GM21526 (cell line): ENCODE measurements at regions not wholly inside any gene's neighbourhood (a gene's known extent, or its start where the extent isn't known, plus 50 kb on each side); places are given as distances from the start of the nearest gene placed in this dataset.

Experiments
- ATAC-seq: cut with Tn5 transposase; IDR thresholded peaks from one replicate; pipeline ENCODE4 v1.9.1; 2021; ENCODE audit warnings: moderate library complexity; ENCODE audit not compliant: unreplicated experiment, low FRiP score

- no peak for ATAC-seq
Observed at GRCh38 chr6:104010897-104011296, 848.8 kb downstream of the HACE1 start.

DNA sequence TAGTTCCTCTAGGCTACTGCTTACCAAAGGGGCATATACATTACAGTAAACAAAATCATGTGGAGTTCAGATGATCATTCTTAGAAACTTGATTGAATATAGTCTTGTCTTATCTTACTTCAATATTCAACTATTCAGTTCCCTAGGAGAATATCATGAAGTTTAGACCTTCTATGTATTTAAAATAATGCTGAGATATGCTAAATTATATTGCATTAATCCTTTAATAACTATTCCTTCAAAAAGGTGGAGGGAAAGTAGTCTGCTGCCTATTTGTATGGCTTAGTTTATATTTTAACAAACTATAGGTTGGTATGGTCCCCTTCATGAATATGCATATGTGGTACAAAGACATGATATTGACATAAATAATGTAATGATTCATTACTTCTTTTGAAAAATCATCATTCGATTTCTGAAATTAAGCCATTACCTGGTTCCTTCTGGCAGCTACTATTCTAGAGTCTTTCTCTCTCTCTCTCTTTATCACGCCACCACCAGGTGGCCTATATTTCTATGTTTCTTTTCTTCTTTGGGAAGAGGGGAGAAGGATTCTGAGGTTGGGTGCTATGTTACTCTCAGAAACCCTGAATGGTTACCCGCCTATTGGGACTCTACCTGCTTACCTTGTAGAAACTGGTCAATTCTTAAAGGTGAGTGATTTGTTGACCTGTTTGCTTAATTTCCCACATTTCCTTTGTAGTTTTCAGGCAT lies 855.8 kb downstream of the HACE1 start:
- ATAC-seq, result no peak

GRCh38 chr6:103995571-103995970 lies 864.1 kb downstream of the HACE1 start:
- ATAC-seq, result no peak

DNA sequence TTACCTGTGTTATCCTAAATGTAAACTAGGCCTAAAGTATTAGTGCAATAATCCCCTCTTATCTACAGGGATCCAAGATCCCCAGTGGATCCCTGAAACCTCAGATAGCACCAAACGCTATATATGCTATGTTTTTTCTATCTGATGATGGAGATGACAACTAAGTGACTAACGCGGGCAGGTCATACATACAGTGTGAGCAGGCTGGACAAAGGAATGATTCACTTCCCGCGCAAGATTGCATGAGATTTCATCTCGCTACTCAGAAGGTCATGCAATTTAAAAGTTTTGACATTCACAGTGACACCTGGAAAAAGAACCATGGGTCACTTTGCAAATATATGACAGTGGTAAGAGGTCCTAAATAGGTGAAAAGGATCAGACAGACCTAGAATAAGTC lies 875.9 kb downstream of the HACE1 start:
- no peak for ATAC-seq

GRCh38 chr6:103983011-103983410 lies 876.7 kb downstream of the HACE1 start:
- ATAC-seq, result no peak

- ATAC-seq, result no peak
Observed at GRCh38 chr6:103982574-103982973, 877.1 kb downstream of the HACE1 start.

DNA sequence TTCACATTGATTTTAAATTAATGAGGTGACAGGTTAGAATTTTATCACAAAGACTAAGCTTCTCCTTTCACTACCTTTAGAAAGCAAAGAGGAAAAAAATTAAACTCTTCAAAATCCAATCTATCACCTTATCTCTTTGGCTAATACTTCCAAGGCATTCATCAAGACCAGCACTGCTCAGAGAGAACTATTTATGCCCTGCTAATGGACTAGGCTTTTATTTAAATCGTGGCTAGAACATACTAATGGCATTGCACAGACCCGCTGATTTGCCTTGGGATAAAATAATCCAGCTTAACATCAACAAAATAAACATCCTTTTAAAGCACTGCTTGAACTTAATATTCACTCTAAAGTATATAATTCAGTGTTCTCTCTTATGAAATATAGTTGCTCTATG lies 880.4 kb downstream of the HACE1 start:
- no peak for ATAC-seq

GRCh38 chr6:103937389-103937788 lies 922.3 kb downstream of the HACE1 start:
- ATAC-seq, result no peak

- no peak for ATAC-seq
Observed at GRCh38 chr6:103925317-103925716, 934.4 kb downstream of the HACE1 start.

- no peak for ATAC-seq
Observed at GRCh38 chr6:103910018-103910417, 949.7 kb downstream of the HACE1 start.

- no peak for ATAC-seq
Observed at GRCh38 chr6:103908898-103909297, 950.8 kb downstream of the HACE1 start.

- ATAC-seq, result no peak
Observed at GRCh38 chr6:103895136-103895535, 964.6 kb downstream of the HACE1 start.

DNA sequence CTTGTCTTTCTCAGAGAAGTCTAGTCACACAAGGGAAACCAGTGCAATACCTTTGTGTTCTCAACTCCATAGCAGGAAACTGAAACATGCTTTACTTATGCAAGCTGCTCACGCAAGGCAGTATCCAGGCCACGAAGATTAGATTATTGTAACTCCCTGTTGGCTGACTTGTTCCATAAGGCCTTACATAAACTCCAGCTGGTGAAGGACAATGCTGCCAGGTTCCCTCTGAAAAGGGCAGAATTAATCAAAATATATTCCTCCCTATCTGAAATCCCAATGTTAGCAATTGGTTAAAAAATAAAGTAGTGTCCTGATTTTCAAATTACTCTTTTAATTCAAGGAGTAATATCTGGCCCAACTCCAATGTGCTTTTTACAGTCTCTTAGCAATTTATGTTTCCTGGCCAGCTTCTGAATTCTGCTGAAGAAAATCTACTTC lies 966.6 kb downstream of the HACE1 start:
- no peak for ATAC-seq

- no peak for ATAC-seq
Observed at GRCh38 chr6:103886951-103887350, 972.8 kb downstream of the HACE1 start.

DNA sequence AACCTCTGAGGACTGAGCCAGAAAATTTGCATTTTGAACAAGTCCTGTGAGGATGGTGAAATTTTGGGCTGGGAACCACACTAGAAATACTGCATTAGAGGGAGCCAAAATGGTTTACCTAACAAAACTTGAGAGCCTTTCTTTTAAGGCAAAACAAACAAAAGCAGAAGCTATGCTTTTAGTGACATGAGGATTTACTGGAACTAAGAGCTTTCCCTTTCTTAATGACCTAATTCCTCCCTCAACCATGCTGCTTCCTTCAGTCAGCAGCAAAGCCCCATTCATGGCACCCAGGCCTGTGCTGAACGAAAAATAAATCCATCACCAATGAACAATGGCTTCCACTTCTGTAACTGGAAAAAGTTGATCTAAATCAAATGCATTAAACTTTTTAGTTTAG lies 974.3 kb downstream of the HACE1 start:
- no peak for ATAC-seq

- no peak for ATAC-seq
Observed at GRCh38 chr6:103879800-103880199, 979.9 kb downstream of the HACE1 start.

DNA sequence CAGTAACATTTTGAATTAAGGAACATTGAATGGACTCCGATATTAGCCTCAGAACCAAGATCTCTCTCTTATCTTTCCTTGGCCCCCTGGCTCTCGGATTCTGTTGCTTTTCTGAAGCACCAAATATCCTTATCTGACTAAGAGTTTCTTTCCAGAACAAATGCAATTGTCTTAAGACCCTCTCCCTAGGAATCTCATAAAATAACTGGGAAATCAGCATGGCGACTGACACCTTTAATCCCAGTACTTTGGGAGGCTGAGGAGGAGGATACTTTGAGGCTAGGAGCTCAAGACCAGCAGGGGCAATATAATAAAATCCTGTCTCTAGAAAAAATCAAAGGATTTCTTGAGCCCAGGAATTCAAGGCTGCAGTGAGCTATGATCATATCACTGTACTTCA lies 984.5 kb downstream of the HACE1 start:
- ATAC-seq, result no peak

GRCh38 chr6:103874575-103874974 lies 985.1 kb downstream of the HACE1 start:
- no peak for ATAC-seq

DNA sequence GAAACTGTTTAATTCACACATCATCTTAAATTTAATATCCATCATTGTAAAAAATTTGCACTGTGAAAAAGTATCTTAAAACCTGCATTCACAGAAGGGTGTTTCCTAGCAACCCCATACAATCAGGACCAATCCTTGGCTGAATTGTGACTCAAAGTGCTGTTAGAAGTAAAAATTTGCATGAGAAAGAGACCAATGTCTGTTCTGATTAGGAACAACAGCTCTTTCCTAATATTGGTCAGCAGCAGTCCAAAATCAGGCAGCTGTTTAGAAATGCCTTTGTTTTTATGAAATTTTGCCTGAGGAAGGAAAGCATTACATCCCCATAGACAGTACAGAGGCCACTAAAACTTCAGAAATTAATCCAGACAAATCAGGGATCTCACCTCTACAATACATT lies 987.0 kb downstream of the HACE1 start:
- no peak for ATAC-seq

DNA sequence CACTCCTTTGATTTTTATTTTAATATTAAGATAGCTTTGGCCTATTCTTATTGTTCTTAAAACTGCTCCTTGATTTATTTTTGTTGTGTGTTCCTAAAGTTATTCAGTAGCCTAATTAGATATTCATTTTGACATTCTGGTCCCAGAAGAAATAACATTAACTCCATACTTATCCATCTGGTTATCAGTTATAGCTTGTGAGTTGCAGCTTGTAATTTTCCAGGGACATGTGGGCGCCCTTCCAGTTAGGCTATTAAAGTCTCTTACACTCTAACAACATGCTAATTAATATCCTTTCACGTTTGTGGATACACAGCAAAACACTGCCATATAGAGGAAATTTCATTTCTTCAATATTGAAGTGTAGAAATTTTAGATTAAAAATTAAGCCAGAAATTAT lies 987.5 kb downstream of the HACE1 start:
- ATAC-seq, result no peak

- no peak for ATAC-seq
Observed at GRCh38 chr6:103870970-103871369, 988.7 kb downstream of the HACE1 start.

- ATAC-seq, result no peak
Observed at GRCh38 chr6:103862297-103862696, 997.4 kb downstream of the HACE1 start.

DNA sequence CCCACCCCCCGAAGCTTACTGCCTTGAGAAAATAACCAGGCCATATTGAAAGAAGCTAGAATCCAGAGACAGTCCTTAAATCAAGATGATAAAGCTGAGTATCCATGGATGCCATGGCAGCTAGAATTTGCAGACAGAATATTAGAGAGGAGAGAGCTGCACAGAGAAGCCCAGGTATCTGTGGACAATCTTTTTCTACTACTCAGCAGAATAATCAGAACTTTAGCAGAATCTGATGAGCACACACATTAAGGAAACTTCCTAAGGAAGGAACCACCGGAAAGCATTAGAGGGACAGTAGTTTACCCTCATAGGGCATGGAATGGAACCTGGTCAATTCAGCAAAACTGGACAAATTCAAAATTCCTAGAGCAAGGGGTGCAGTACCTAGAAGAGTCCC lies 1001.7 kb downstream of the HACE1 start:
- ATAC-seq, result no peak
